SU-DHL-6 (cell line): ENCODE measurements at regions not wholly inside any gene's neighbourhood (a gene's known extent, or its start where the extent isn't known, plus 50 kb on each side); places are given as distances from the start of the nearest gene placed in this dataset.

ENCODE experiments used
- EZH2phosphoT487 ChIP-seq: fragments of 200-600 bp; sonication (generic), shearing (Covaris generic); conservative IDR thresholded peaks from 2 replicates; pipeline ENCODE4 v1.6.1; 2018; ENCODE audit warnings: mild to moderate bottlenecking, antibody characterized with exemption, low read length, moderate library complexity, mixed read lengths
- TF ChIP-seq, protein P1 (sequence below): fragments of 200-600 bp; sonication (generic); IDR thresholded peaks from one replicate; pipeline ENCODE4 v1.5.1; 2017; ENCODE audit warnings: antibody characterized with exemption, mild to moderate bottlenecking, low read length, moderate library complexity; ENCODE audit not compliant: insufficient read depth, poor library complexity, severe bottlenecking

DNA sequence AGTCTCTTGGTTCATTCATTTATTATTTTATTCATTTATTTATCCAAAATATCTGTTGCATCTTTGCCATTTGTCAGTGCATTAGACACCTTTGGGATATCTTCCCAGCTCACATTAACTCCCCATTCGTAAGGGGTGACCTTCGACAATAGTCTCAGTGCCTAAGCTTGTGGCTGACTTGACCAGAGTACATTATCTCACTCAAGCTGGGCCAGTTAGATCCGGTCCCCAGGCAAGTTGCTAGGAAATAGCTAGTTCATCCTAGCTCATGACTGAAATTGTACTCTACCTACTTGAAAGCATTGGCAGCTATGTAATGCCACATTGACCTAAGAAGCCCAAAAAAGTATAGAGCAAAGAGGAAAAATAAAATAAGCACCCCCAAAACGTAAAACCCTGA lies 165.3 kb downstream of the FBXO8 start:
- TF ChIP-seq, protein P1, sequence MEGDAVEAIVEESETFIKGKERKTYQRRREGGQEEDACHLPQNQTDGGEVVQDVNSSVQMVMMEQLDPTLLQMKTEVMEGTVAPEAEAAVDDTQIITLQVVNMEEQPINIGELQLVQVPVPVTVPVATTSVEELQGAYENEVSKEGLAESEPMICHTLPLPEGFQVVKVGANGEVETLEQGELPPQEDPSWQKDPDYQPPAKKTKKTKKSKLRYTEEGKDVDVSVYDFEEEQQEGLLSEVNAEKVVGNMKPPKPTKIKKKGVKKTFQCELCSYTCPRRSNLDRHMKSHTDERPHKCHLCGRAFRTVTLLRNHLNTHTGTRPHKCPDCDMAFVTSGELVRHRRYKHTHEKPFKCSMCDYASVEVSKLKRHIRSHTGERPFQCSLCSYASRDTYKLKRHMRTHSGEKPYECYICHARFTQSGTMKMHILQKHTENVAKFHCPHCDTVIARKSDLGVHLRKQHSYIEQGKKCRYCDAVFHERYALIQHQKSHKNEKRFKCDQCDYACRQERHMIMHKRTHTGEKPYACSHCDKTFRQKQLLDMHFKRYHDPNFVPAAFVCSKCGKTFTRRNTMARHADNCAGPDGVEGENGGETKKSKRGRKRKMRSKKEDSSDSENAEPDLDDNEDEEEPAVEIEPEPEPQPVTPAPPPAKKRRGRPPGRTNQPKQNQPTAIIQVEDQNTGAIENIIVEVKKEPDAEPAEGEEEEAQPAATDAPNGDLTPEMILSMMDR = no peak
- no peak for TF ChIP-seq EZH2phosphoT487
